ENCODE measurements at regions not wholly inside any gene's neighbourhood (a gene's known extent, or its start where the extent isn't known, plus 50 kb on each side); places are given as distances from the start of the nearest gene placed in this dataset.

DNA sequence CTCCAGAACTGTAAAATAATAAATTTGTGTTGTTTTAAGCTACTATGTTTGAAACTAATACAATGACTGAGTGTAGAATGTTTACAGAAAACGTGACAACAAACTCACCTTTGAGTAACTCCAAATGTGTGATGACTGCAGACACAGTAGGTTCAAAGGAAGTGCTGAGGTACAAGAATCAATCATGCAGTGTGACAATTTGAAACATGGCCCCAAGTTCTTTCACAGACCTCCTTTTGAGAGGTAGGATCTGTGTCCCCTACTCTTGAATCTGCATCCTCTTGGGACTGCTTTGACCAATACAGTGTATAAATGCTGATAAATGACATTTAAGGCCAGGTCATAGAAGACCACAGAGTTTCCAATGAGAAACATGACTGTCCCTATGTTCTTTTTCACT lies 667.7 kb upstream of the DIPK2B start:
- no peaks in the 10 kb centered on the region for H3K9me1 ChIP-seq (ENCODE audit: control insufficient read depth, insufficient read depth, low read length)
- no peak overlapping the region for H2AFZ ChIP-seq (ENCODE audit: low read depth, low read length)
- FAIRE-seq (no peak), DNase-seq (ENCODE audit: extremely low read depth in 1 of 4, low spot score in 3 of 4) (no peak), ATAC-seq (no peak)
- H4K20me1 ChIP-seq (replicated peaks; ENCODE audit: control insufficient read depth, insufficient read depth, low read length): no peaks in the 10 kb centered on the region
- 0% methylated on average over 1 of the region's 1 CpG for WGBS (ENCODE audit: insufficient coverage, low coverage, missing lambda C conversion rate)
- H3K4me2 ChIP-seq (ENCODE audit: insufficient read depth, low read length): no peak overlapping the region
- no peaks in the 10 kb centered on the region; a peak in 1 of 5 replicates for H3K27me3 ChIP-seq (ENCODE audit: control insufficient read depth in 2 of 2, insufficient read depth in 2 of 2, low read length in 2 of 2)
- H3K36me3 ChIP-seq (ENCODE audit: control insufficient read depth, insufficient read depth, low read length): no peaks in the 10 kb centered on the region
- H3K9ac ChIP-seq (ENCODE audit: insufficient read depth in 1 of 2, low read depth in 2 of 2, low read length in 2 of 2): no peak overlapping the region
- no peaks in the 10 kb centered on the region for H3K4me1 ChIP-seq (replicated peaks in 1 of 2; ENCODE audit: control insufficient read depth in 2 of 2, insufficient read depth in 2 of 2, low read length in 2 of 2)
- ChIA-PET POLR2A (no interaction called here), CTCF (ENCODE audit: low intra/inter-chr PET ratio) (no interaction called here)
- no peak overlapping the region for H3K27ac ChIP-seq (ENCODE audit: extremely low read depth, low read depth, low read length)
- intact Hi-C loops (cut with micrococcal nuclease): no loop called here
- no TSS peak for BruUV-seq (replicated peaks)
- no peak for TF ChIP-seq MLX (CRISPR knock-in tag; conservative IDR thresholded peaks at IDR 0.05)
- TF ChIP-seq, protein P1, sequence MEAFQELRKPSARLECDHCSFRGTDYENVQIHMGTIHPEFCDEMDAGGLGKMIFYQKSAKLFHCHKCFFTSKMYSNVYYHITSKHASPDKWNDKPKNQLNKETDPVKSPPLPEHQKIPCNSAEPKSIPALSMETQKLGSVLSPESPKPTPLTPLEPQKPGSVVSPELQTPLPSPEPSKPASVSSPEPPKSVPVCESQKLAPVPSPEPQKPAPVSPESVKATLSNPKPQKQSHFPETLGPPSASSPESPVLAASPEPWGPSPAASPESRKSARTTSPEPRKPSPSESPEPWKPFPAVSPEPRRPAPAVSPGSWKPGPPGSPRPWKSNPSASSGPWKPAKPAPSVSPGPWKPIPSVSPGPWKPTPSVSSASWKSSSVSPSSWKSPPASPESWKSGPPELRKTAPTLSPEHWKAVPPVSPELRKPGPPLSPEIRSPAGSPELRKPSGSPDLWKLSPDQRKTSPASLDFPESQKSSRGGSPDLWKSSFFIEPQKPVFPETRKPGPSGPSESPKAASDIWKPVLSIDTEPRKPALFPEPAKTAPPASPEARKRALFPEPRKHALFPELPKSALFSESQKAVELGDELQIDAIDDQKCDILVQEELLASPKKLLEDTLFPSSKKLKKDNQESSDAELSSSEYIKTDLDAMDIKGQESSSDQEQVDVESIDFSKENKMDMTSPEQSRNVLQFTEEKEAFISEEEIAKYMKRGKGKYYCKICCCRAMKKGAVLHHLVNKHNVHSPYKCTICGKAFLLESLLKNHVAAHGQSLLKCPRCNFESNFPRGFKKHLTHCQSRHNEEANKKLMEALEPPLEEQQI (IDR thresholded peaks at IDR 0.05): no peak
- no peak for TF ChIP-seq YY1 (IDR thresholded peaks at IDR 0.05; ENCODE audit: borderline replicate concordance in 1 of 3, control insufficient read depth in 1 of 3, extremely low read depth in 1 of 3, insufficient read depth in 3 of 3, insufficient read length in 1 of 3, insufficient replicate concordance in 2 of 3, low read depth in 1 of 3, low read length in 2 of 3)
- no peak for TF ChIP-seq ZNF592 (IDR thresholded peaks at IDR 0.05)
- no peak for TF ChIP-seq HDAC1 (IDR thresholded peaks at IDR 0.05)
- no peak for TF ChIP-seq MTF1 (CRISPR knock-in tag; IDR thresholded peaks at IDR 0.05; ENCODE audit: borderline replicate concordance)
- TF ChIP-seq MEIS2 (IDR thresholded peaks at IDR 0.05; ENCODE audit: partially characterized antibody): no peak
- no peak for TF ChIP-seq TGIF2 (CRISPR knock-in tag; IDR thresholded peaks at IDR 0.05)
- no peak for TF ChIP-seq ZNF134 (CRISPR knock-in tag; conservative IDR thresholded peaks at IDR 0.05)
- no peak for TF ChIP-seq EGR1 (conservative IDR thresholded peaks at IDR 0.05)
- TF ChIP-seq GABPB1 (CRISPR knock-in tag; IDR thresholded peaks at IDR 0.05): no peak
- no peak for TF ChIP-seq NCOA1 (IDR thresholded peaks at IDR 0.05; ENCODE audit: low read depth)
- no peak for TF ChIP-seq SP2 (IDR thresholded peaks at IDR 0.05; ENCODE audit: extremely low read depth, low read depth, low read length, poor library complexity, severe bottlenecking)
- no peak for TF ChIP-seq ZNF764 (CRISPR knock-in tag; IDR thresholded peaks at IDR 0.05; ENCODE audit: low read depth)
- no peak for TF ChIP-seq NONO (IDR thresholded peaks at IDR 0.05; ENCODE audit: low read depth in 2 of 2, low read length in 1 of 2)
- TF ChIP-seq CGGBP1 (CRISPR knock-in tag; IDR thresholded peaks at IDR 0.05): no peak
- H3K79me2 ChIP-seq (ENCODE audit: control insufficient read depth, insufficient read depth, low read length): no peaks in the 10 kb centered on the region
- in situ Hi-C loops (cut with MboI): no loop called here
- no peaks in the 10 kb centered on the region for H3K9me3 ChIP-seq (replicated peaks; ENCODE audit: control insufficient read depth, insufficient read depth, low read depth, low read length)
- H3K4me3 ChIP-seq: no peak overlapping the region
